OCI-LY7 (cell line): ENCODE measurements at regions not wholly inside any gene's neighbourhood (a gene's known extent, or its start where the extent isn't known, plus 50 kb on each side); places are given as distances from the start of the nearest gene placed in this dataset.

Source experiments
- CTCF ChIP-seq: fragments of 200-600 bp; sonication (generic); conservative IDR thresholded peaks from 2 replicates; pipeline ENCODE4 v1.5.1; 2014; ENCODE audit warnings: mild to moderate bottlenecking, antibody characterized with exemption, low read length, moderate library complexity, mixed read lengths
- EZH2phosphoT487 ChIP-seq: fragments of 200-600 bp; sonication (generic); IDR thresholded peaks from 2 replicates; pipeline ENCODE4 v1.6.1; 2018; ENCODE audit warnings: low read depth, borderline replicate concordance, mild to moderate bottlenecking, mixed run types, antibody characterized with exemption, low read length, moderate library complexity, mixed read lengths

GRCh38 chr13:70579941-70580340 lies 471.7 kb upstream of the KLHL1 start:
- no peak for TF ChIP-seq CTCF
- no peak for TF ChIP-seq EZH2phosphoT487
